Endodermal cell (in vitro differentiated cells): ENCODE measurements at regions not wholly inside any gene's neighbourhood (a gene's known extent, or its start where the extent isn't known, plus 50 kb on each side); places are given as distances from the start of the nearest gene placed in this dataset.

Source experiments
- DNase-seq: peaks from one replicate; pipeline ENCODE4 v3.0.0-alpha.2; 2017
- H3K27ac ChIP-seq: 2 replicates; pipeline ENCODE4 v1.5.1; 2013; ENCODE audit warnings: mild to moderate bottlenecking, low read depth, low read length, moderate library complexity
- H3K27me3 ChIP-seq: 2 replicates; pipeline ENCODE4 v1.6.1; 2013; ENCODE audit warnings: mild to moderate bottlenecking, low read length, moderate library complexity; ENCODE audit not compliant: insufficient read depth, control insufficient read depth, poor library complexity, severe bottlenecking
- H3K36me3 ChIP-seq: 2 replicates; pipeline ENCODE4 v1.7.0; 2013; ENCODE audit warnings: mild to moderate bottlenecking, low read length, moderate library complexity; ENCODE audit not compliant: control insufficient read depth, insufficient read depth
- H3K4me1 ChIP-seq: one replicate; pipeline ENCODE4 v1.7.0; 2013; ENCODE audit warnings: low read length; ENCODE audit not compliant: control insufficient read depth, insufficient read depth
- H3K4me3 ChIP-seq: 2 replicates; pipeline ENCODE4 v1.5.1; 2013; ENCODE audit warnings: mild to moderate bottlenecking, low read length, moderate library complexity
- H3K9ac ChIP-seq: 2 replicates; pipeline ENCODE4 v1.6.1; 2013; ENCODE audit warnings: mild to moderate bottlenecking, low read length, moderate library complexity; ENCODE audit not compliant: poor library complexity, severe bottlenecking; ENCODE audit errors: extremely low read depth
- H3K9me3 ChIP-seq: 2 replicates; pipeline ENCODE4 v1.6.1; 2013; ENCODE audit warnings: mild to moderate bottlenecking, low read length, moderate library complexity; ENCODE audit not compliant: control insufficient read depth
- H3K27ac Mint-ChIP-seq: 2 replicates; pipeline ENCODE4 v1.8.0; 2020; ENCODE audit warnings: mixed read lengths
- H3K27me3 Mint-ChIP-seq: 2 replicates; pipeline ENCODE4 v1.8.0; 2021; ENCODE audit warnings: mild to moderate bottlenecking, mixed read lengths; ENCODE audit not compliant: insufficient read depth
- H3K36me3 Mint-ChIP-seq: 2 replicates; pipeline ENCODE4 v1.8.0; 2020; ENCODE audit warnings: low read depth, mixed read lengths
- H3K4me1 Mint-ChIP-seq: 2 replicates; pipeline ENCODE4 v1.8.0; 2020; ENCODE audit warnings: mixed read lengths
- H3K4me3 Mint-ChIP-seq: 2 replicates; pipeline ENCODE4 v1.8.0; 2020; ENCODE audit warnings: mild to moderate bottlenecking, moderate library complexity, mixed read lengths
- H3K9me3 Mint-ChIP-seq: 2 replicates; pipeline ENCODE4 v1.8.0; 2020; ENCODE audit warnings: mild to moderate bottlenecking, mixed read lengths
- CTCF ChIP-seq: fragments of 200-600 bp; sonication (generic); conservative IDR thresholded peaks from 2 replicates; pipeline ENCODE4 v1.5.0; 2021; ENCODE audit warnings: antibody characterized with exemption, mild to moderate bottlenecking
- WGBS, 2 experiments: methylation state at CpG; one replicate each; pipeline versions ENCODE4 v1.1.5 to v1.1.7; 2013; ENCODE audit warnings: missing lambda C conversion rate in 2 of 2, mixed read lengths in 1 of 2; ENCODE audit not compliant: insufficient coverage in 1 of 2, insufficient read length in 1 of 2; 5-methylcytosine and 5-hydroxymethylcytosine counted together

DNA sequence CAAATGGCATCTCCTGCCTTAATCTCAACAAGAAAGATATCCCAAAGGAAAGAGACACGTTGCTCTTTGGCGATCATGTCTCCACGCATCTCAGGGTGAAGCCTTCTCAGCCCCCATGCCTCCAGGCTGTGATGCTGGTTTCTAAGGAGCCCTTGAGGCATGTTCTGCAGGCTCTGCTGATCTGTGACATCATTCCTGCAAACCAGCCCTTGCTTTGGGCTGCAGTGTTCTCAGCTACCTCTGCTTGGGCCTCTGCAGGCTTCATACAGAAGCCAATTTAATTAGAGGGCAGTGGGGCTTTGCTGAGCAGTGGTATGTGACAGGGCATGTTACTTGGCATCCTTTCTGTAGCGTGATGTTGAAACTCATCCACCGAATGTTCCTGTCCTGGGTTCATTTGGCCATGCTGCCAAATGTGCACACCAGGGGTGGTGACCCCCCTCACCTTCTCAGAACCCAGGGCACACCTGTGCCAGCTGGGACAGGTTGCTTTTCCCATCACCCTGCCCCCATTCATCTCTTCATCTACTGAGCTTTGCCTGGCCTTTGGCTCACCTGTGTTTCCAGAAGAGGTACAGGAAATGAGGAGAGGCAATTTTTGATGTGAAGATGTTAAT lies 230.9 kb downstream of the TEX29 start:
- H3K27ac ChIP-seq = no peak overlapping the region
- 85 to 96% methylated on average over 4 to 5 of the region's 5 CpGs for WGBS, 2 experiments
- no peak overlapping the region for H3K4me3 Mint-ChIP-seq
- peaks cover 75% of the 10 kb centered on the region for H3K27me3 ChIP-seq
- H3K9me3 Mint-ChIP-seq = peaks cover under 1% of the 10 kb centered on the region
- H3K27ac Mint-ChIP-seq = no peak overlapping the region
- TF ChIP-seq CTCF = no peak
- peaks cover 73% of the 10 kb centered on the region for H3K27me3 Mint-ChIP-seq
- H3K36me3 ChIP-seq = no peaks in the 10 kb centered on the region
- H3K36me3 Mint-ChIP-seq = no peaks in the 10 kb centered on the region
- peaks cover 5% of the 10 kb centered on the region for H3K4me1 ChIP-seq
- DNase-seq = no peak
- H3K9me3 ChIP-seq = no peaks in the 10 kb centered on the region
- H3K9ac ChIP-seq = no peak overlapping the region
- no peak overlapping the region for H3K4me3 ChIP-seq
- peaks cover 8% of the 10 kb centered on the region for H3K4me1 Mint-ChIP-seq

GRCh38 chr13:111552891-111553655 lies 232.6 kb downstream of the TEX29 start:
- Mint-ChIP-seq H3K27me3 (peaks cover 73% of the 10 kb centered on the region), H3K36me3 (no peaks in the 10 kb centered on the region), H3K4me3 (no peak overlapping the region), H3K4me1 (peaks cover 8% of the 10 kb centered on the region), H3K9me3 (no peaks in the 10 kb centered on the region), H3K27ac (no peak overlapping the region)
- TF ChIP-seq CTCF = no peak
- Histone ChIP-seq H3K4me1 (peaks cover 5% of the 10 kb centered on the region), H3K9ac (no peak overlapping the region), H3K9me3 (no peaks in the 10 kb centered on the region), H3K36me3 (no peaks in the 10 kb centered on the region), H3K27ac (no peak overlapping the region), H3K4me3 (no peak overlapping the region), H3K27me3 (peaks cover 58% of the 10 kb centered on the region)
- WGBS, 2 experiments = 89 to 96% methylated on average over 5 to 9 of the region's 10 CpGs
- DNase-seq = no peak

- no peaks in the 10 kb centered on the region for H3K4me1 ChIP-seq
- Mint-ChIP-seq H3K27me3 (peaks cover 69% of the 10 kb centered on the region), H3K36me3 (no peaks in the 10 kb centered on the region), H3K27ac (no peak overlapping the region), H3K9me3 (no peaks in the 10 kb centered on the region), H3K4me3 (no peak overlapping the region), H3K4me1 (no peaks in the 10 kb centered on the region)
- peak; percentile 49 for TF ChIP-seq CTCF
- no peak overlapping the region for H3K9ac ChIP-seq
- H3K9me3 ChIP-seq = no peaks in the 10 kb centered on the region
- no peak overlapping the region for H3K4me3 ChIP-seq
- no peak for DNase-seq
- H3K27ac ChIP-seq = no peak overlapping the region
- peaks cover 47% of the 10 kb centered on the region for H3K27me3 ChIP-seq
- 92 to 94% methylated on average over 12 to 16 of the region's 16 CpGs for WGBS, 2 experiments
- H3K36me3 ChIP-seq = no peaks in the 10 kb centered on the region
Measured at GRCh38 chr13:111554539-111555267, 234.3 kb downstream of the TEX29 start.
